SU-DHL-6 (cell line): ENCODE measurements at regions not wholly inside any gene's neighbourhood (a gene's known extent, or its start where the extent isn't known, plus 50 kb on each side); places are given as distances from the start of the nearest gene placed in this dataset.

ENCODE experiments used
- CTCF ChIP-seq: fragments of 200-600 bp; sonication (generic); IDR thresholded peaks from one replicate; pipeline ENCODE4 v1.5.1; 2017; ENCODE audit warnings: antibody characterized with exemption, mild to moderate bottlenecking, low read length, moderate library complexity; ENCODE audit not compliant: insufficient read depth, poor library complexity, severe bottlenecking
- EZH2phosphoT487 ChIP-seq: fragments of 200-600 bp; sonication (generic), shearing (Covaris generic); conservative IDR thresholded peaks from 2 replicates; pipeline ENCODE4 v1.6.1; 2018; ENCODE audit warnings: mild to moderate bottlenecking, antibody characterized with exemption, low read length, moderate library complexity, mixed read lengths

- no peak for TF ChIP-seq EZH2phosphoT487
- no peak for TF ChIP-seq CTCF
Observed at GRCh38 chr7:68892236-68892635, 706.0 kb upstream of the AUTS2 start.
